ENCODE measurements at regions not wholly inside any gene's neighbourhood (a gene's known extent, or its start where the extent isn't known, plus 50 kb on each side); places are given as distances from the start of the nearest gene placed in this dataset.

- 45% methylated on average over 2 of the region's 2 CpGs for WGBS
Measured at GRCh38 chr10:81314471-81314870, 560.5 kb upstream of the NRG3 start.

GRCh38 chr10:81315026-81315425 is 560.0 kb upstream of the NRG3 start:
- H3K27me3 ChIP-seq = no peaks in the 10 kb centered on the region
- H3K36me3 ChIP-seq = no peaks in the 10 kb centered on the region
- H3K4me1 ChIP-seq = no peaks in the 10 kb centered on the region
- no peak overlapping the region for H3K27ac ChIP-seq
- 31% methylated on average over 3 of the region's 3 CpGs for WGBS
- no peak overlapping the region for H3K4me3 ChIP-seq
- no peak for DNase-seq (ENCODE audit: low spot score in 2 of 2)
- TF ChIP-seq CTCF (IDR thresholded peaks at IDR 0.05) (no peak), EP300 (IDR thresholded peaks at IDR 0.05) (no peak), POLR2AphosphoS5 (IDR thresholded peaks at IDR 0.05) (no peak), POLR2A (IDR thresholded peaks at IDR 0.05) (no peak)
- H3K9me3 ChIP-seq = no peaks in the 10 kb centered on the region

More at GRCh38 chr10:81314471-81314870, 560.5 kb upstream of the NRG3 start:
- Histone ChIP-seq H3K27me3 (no peaks in the 10 kb centered on the region), H3K4me1 (no peaks in the 10 kb centered on the region), H3K9me3 (no peaks in the 10 kb centered on the region), H3K4me3 (no peak overlapping the region), H3K27ac (no peak overlapping the region), H3K36me3 (no peaks in the 10 kb centered on the region)
- DNase-seq (ENCODE audit: low spot score in 2 of 2) = no peak
- TF ChIP-seq POLR2AphosphoS5 (IDR thresholded peaks at IDR 0.05) (no peak), EP300 (IDR thresholded peaks at IDR 0.05) (no peak), CTCF (IDR thresholded peaks at IDR 0.05) (no peak), POLR2A (IDR thresholded peaks at IDR 0.05) (no peak)

- no peaks in the 10 kb centered on the region for H3K36me3 ChIP-seq
- 88% methylated on average over 1 of the region's 1 CpG for WGBS
- DNase-seq (ENCODE audit: low spot score in 2 of 2) = no peak
- TF ChIP-seq CTCF (IDR thresholded peaks at IDR 0.05) = no peak
- TF ChIP-seq POLR2A (IDR thresholded peaks at IDR 0.05) = no peak
- TF ChIP-seq EP300 (IDR thresholded peaks at IDR 0.05) = no peak
- no peak for TF ChIP-seq POLR2AphosphoS5 (IDR thresholded peaks at IDR 0.05)
- H3K4me3 ChIP-seq = no peak overlapping the region
- H3K27ac ChIP-seq = no peak overlapping the region
- H3K9me3 ChIP-seq = no peaks in the 10 kb centered on the region
- H3K27me3 ChIP-seq = no peaks in the 10 kb centered on the region
- no peaks in the 10 kb centered on the region for H3K4me1 ChIP-seq
Measured at GRCh38 chr10:81348003-81348402, 527.0 kb upstream of the NRG3 start.

- no peak for DNase-seq (ENCODE audit: low spot score in 2 of 2)
- no peak for TF ChIP-seq CTCF (IDR thresholded peaks at IDR 0.05)
- no peak for TF ChIP-seq POLR2AphosphoS5 (IDR thresholded peaks at IDR 0.05)
- TF ChIP-seq POLR2A (IDR thresholded peaks at IDR 0.05) = no peak
- TF ChIP-seq EP300 (IDR thresholded peaks at IDR 0.05) = no peak
- Histone ChIP-seq H3K36me3 (no peaks in the 10 kb centered on the region), H3K27ac (no peak overlapping the region), H3K4me3 (no peak overlapping the region), H3K27me3 (no peaks in the 10 kb centered on the region), H3K4me1 (no peaks in the 10 kb centered on the region), H3K9me3 (no peaks in the 10 kb centered on the region)
- 5% methylated on average over 2 of the region's 2 CpGs for WGBS
Measured at GRCh38 chr10:81367132-81367531, 507.9 kb upstream of the NRG3 start.

- WGBS = 47% methylated on average over 3 of the region's 3 CpGs
Measured at GRCh38 chr10:81386817-81387216, 488.2 kb upstream of the NRG3 start.

More at GRCh38 chr10:81386817-81387216, 488.2 kb upstream of the NRG3 start:
- no peaks in the 10 kb centered on the region for H3K27me3 ChIP-seq
- no peak overlapping the region for H3K27ac ChIP-seq
- TF ChIP-seq CTCF (IDR thresholded peaks at IDR 0.05) (no peak), EP300 (IDR thresholded peaks at IDR 0.05) (no peak), POLR2A (IDR thresholded peaks at IDR 0.05) (no peak)
- no peak overlapping the region for H3K4me3 ChIP-seq
- H3K9me3 ChIP-seq = peaks cover 1% of the 10 kb centered on the region
- H3K36me3 ChIP-seq = no peaks in the 10 kb centered on the region
- no peaks in the 10 kb centered on the region for H3K4me1 ChIP-seq
- DNase-seq (ENCODE audit: low spot score in 2 of 2) = no peak
